ENCODE measurements at regions not wholly inside any gene's neighbourhood (a gene's known extent, or its start where the extent isn't known, plus 50 kb on each side); places are given as distances from the start of the nearest gene placed in this dataset.
A peak's percentile ranks its signal among the peaks of the same experiment; 100 is the strongest.

DNA sequence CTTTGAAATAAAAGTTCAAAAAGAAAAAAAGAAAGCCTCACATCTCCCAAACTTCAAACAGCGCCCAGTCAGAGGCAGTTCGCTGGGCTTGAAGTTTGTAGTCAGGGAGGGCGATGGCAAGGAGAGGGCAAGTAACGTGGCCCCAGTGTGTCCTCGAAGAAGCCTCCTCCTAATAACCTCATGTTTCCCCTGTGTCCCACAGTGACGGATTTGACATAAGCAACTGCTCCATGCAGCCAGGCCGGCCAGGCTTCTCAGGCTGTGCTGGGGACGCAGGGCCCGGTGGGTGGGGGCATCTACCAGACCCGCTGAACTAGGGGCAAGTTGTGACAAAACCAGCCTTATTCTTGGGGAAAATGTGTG is 172.2 kb downstream of the ERCC6L2 start:
- Mint-ChIP-seq H3K27ac (peak overlapping the region in 1 of 2 donors; percentile 60), H3K9me3 (peaks cover 0 to 4% of the 10 kb centered on the region in 2 donors), H3K36me3 (no peaks in the 10 kb centered on the region)
- peak in 1 of 2 donors; percentile 59 for ATAC-seq
- no peak for DNase-seq (ENCODE audit: low spot score in 2 of 2)

GRCh38 chr9:96047116-96047639 is 171.7 kb downstream of the ERCC6L2 start:
- no peak overlapping the region for H3K27ac Mint-ChIP-seq
- no peaks in the 10 kb centered on the region for H3K36me3 Mint-ChIP-seq
- no peak for DNase-seq (ENCODE audit: low spot score in 2 of 2)
- no peak for ATAC-seq
- peaks cover 0 to 4% of the 10 kb centered on the region in 2 donors for H3K9me3 Mint-ChIP-seq

DNA sequence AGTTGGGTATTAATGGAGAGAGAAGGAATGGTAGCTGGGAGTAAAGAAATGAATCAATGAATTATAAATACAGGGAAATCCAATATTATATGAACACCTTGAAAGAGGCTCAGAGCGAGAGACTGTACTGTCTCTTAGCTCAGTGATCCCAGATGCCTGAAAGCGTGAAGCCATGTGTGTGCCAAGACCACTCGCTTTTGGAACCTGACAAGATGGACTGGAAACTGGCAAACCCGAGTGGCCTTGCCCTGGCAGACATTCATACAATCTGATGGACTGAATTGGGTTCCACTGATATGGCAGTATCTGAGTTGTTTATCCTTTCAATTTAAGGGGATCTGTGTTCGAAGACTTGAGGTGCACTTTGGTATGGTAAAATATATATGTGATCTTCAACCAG is 170.3 kb downstream of the ERCC6L2 start:
- no peak overlapping the region for H3K27ac Mint-ChIP-seq
- no peaks in the 10 kb centered on the region for H3K9me3 Mint-ChIP-seq
- no peak for DNase-seq (ENCODE audit: low spot score in 2 of 2)
- no peak for ATAC-seq
- no peaks in the 10 kb centered on the region for H3K36me3 Mint-ChIP-seq

DNA sequence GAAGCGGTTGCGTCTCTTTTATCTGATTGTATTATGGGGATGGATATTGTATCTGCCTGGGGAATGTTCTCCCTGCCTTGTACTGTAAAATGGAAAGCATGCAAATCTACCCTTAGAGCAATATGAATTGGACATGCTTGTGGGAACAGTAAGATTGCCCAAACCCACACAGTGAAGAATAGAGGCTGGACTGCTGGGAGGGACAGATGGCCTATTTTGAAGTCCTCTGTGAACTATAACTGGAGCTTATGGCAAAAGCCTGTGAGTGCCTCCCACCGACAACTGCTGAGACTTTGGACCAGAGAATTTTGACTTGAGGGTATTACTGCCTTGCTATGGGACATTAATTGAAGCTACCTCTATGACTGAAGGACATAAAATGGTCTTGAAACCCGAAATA is 168.9 kb downstream of the ERCC6L2 start:
- Mint-ChIP-seq H3K9me3 (peaks cover under 1 to 5% of the 10 kb centered on the region in 2 donors), H3K27ac (no peak overlapping the region)
- no peak for ATAC-seq

DNA sequence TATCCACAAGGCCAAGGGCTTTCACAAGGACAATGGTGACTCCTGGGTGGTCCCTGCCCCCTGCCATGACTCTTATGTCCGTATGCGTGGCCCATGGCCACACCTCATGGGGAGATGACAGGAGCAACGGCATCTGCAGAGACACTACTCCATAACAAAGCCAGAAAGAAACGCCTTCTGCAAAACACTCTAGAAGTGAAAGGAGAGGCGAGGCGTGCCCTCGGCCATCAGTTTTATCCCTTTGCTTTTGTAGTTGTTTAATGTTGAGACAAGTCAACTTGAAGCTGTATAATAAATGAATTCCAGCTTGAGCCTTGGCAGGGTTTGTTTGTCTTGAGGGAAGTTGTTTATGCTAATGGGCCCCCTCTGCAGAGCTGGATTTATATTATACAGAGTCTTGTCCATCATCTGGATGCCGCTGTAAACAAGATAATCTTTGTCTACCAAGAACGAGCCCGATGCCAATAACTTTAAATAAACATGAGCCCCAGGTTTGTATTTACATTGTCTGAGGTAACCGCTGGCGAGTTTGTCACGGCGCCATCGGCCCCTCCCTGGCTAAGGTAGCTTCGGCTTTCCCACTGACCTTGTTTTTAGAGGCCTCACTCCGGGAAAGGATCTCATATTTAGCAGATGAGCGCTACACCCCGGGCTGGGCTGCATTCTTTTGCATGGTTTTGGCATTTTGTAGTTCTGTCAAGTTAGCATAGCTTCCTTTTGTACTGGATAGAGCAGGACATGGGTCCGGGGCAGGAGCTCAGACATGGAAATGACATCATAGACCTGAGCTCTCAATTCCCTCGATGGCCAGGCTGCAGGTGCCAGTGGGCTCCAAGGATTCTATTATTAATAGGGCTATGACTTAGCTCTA is 165.3 kb downstream of the ERCC6L2 start:
- DNase-seq (ENCODE audit: low spot score in 2 of 2) (no peak), ATAC-seq (no peak)
- peak overlapping the region in 1 of 2 donors; percentile 76 for H3K27ac Mint-ChIP-seq
- H3K36me3 Mint-ChIP-seq, result peaks cover 23 to 25% of the 10 kb centered on the region in 2 donors
- H3K9me3 Mint-ChIP-seq, result peaks cover 26 to 30% of the 10 kb centered on the region in 2 donors

More for the DNA sequence above, 168.9 kb downstream of the ERCC6L2 start:
- no peak for DNase-seq (ENCODE audit: low spot score in 2 of 2)
- peaks cover under 1 to 6% of the 10 kb centered on the region in 2 donors for H3K36me3 Mint-ChIP-seq

DNA sequence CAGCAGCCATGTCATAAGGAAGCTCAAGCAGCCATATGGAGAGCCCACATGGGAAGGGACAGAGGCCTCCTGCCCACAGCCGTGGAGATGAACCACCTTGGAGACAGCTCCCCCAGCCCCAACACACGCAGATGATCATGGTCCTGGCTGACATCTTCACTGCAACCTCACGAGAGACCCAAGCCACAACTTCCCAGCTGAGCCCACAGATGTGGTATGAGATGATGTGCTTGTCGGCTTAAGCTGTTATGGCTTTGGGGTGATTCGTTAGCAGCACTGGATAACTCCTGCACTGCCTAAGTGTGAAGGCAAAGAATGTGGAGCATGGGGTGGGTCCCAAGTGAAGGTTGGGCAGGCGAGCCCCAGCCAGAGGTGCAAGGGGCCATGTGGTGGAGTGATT is 163.4 kb downstream of the ERCC6L2 start:
- DNase-seq (ENCODE audit: low spot score in 2 of 2) (no peak), ATAC-seq (no peak)
- H3K27ac Mint-ChIP-seq, result peak overlapping the region in 1 of 2 donors; percentile 16
- peaks cover 23 to 25% of the 10 kb centered on the region in 2 donors for H3K36me3 Mint-ChIP-seq
- peaks cover 26 to 35% of the 10 kb centered on the region in 2 donors for H3K9me3 Mint-ChIP-seq

- no peak for ATAC-seq
- no peak for DNase-seq (ENCODE audit: low spot score in 2 of 2)
- peaks cover 26 to 35% of the 10 kb centered on the region in 2 donors for H3K9me3 Mint-ChIP-seq
- peaks cover 23 to 25% of the 10 kb centered on the region in 2 donors for H3K36me3 Mint-ChIP-seq
- H3K27ac Mint-ChIP-seq, result no peak overlapping the region
Measured at GRCh38 chr9:96038271-96038670, 162.8 kb downstream of the ERCC6L2 start.

DNA sequence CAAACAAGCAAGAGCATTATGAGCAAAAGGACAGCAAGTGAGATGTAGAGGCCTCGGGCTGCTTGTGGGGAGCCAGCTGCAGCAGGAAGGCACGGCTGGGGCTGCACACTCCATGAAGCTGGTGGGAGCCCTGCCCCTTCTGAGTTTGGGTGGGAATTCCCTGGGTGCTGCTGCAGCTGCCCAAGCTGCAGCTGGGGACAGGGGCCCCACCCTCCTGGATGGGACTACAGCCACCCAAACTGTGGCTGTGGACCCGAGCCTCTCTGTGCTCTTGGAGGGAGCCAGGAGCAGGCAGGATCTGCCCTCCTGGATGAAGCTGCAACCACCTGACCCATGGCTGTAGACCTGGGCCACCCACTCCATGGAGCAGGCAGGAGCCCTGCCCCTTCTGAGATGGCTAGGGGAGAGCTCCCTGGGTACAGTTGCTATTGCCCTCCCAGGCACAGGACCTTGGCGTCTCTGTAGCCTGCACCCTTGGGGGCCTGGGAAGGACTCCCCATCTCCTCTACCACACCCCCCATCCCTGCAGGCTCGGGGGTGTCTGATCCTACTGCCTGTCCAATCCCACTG is 159.1 kb downstream of the ERCC6L2 start:
- Mint-ChIP-seq H3K27ac (peak overlapping the region in 1 of 2 donors; percentile 12), H3K9me3 (peaks cover 21 to 35% of the 10 kb centered on the region in 2 donors), H3K36me3 (peaks cover 17 to 25% of the 10 kb centered on the region in 2 donors)
- no peak for ATAC-seq
- DNase-seq (ENCODE audit: low spot score in 2 of 2), result peak in 1 of 2 donors; percentile 14

- Mint-ChIP-seq H3K9me3 (peaks cover 17 to 30% of the 10 kb centered on the region in 2 donors), H3K36me3 (peaks cover 15 to 19% of the 10 kb centered on the region in 2 donors), H3K27ac (no peak overlapping the region)
- ATAC-seq (no peak), DNase-seq (ENCODE audit: low spot score in 2 of 2) (peak in 1 of 2 donors; percentile 45)
Measured at GRCh38 chr9:96033896-96034295, 158.4 kb downstream of the ERCC6L2 start.

GRCh38 chr9:96031916-96032534 is 156.5 kb downstream of the ERCC6L2 start:
- DNase-seq (ENCODE audit: low spot score in 2 of 2) (peak in 1 of 2 donors; percentile 33), ATAC-seq (no peak)
- Mint-ChIP-seq H3K36me3 (peaks cover 10 to 11% of the 10 kb centered on the region in 2 donors), H3K27ac (peak overlapping the region in 1 of 2 donors; percentile 32), H3K9me3 (peaks cover 0 to 11% of the 10 kb centered on the region in 2 donors)

- ATAC-seq, result no peak
- H3K27ac Mint-ChIP-seq, result peak overlapping the region in 1 of 2 donors; percentile 20
Measured at GRCh38 chr9:96031366-96031824, 155.9 kb downstream of the ERCC6L2 start.

DNA sequence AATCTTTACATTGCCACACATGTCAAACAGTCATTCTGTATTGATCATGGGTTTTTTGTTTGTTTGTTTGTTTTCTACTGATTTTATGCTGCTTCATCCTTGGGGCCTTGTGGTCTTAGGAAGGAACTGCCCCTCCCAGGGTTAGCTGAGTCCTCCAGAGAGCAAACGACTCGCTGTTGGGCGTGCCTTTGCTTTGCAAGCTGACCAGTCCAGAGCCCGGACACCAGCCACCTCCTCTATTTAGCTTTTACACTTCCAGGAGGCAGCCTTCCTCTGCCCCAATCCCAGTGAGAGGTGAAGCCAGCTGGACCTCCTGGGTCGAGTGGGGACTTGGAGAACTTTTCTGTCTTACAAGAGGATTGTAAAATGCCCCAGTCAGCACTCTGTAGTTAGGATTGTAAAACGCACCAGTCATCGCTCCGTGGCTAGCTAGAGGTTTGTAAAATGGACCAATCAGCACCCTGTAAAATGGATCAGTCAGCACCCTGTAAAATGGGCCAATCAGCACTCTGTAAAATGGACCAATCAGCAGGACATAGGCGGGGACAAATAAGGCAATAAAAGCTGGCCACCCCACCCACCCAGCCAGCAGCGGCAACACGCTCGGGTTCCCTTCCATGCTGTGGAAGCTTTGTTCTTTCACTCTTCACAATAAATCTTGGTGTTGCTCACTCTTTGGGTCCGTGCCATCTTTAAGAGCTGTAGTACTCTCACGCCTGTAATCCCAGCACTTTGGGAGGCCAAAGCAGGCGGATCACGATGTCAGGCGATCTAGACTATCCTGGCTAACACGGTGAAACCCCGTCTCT is 154.4 kb downstream of the ERCC6L2 start:
- peaks cover 17 to 23% of the 10 kb centered on the region in 2 donors for H3K36me3 Mint-ChIP-seq
- DNase-seq (ENCODE audit: low spot score in 2 of 2), result peak in 1 of 2 donors; percentile 18
- H3K27ac Mint-ChIP-seq, result no peak overlapping the region
- no peak for ATAC-seq
- H3K9me3 Mint-ChIP-seq, result peaks cover 3 to 11% of the 10 kb centered on the region in 2 donors

More at GRCh38 chr9:96031366-96031824, 155.9 kb downstream of the ERCC6L2 start:
- DNase-seq (ENCODE audit: low spot score in 2 of 2), result peak in 1 of 2 donors; percentile 37
- Mint-ChIP-seq H3K36me3 (peaks cover 15 to 16% of the 10 kb centered on the region in 2 donors), H3K9me3 (peaks cover 0 to 16% of the 10 kb centered on the region in 2 donors)

GRCh38 chr9:96027251-96028131 is 152.0 kb downstream of the ERCC6L2 start:
- Mint-ChIP-seq H3K9me3 (peaks cover 3 to 11% of the 10 kb centered on the region in 2 donors), H3K36me3 (peaks cover 17 to 23% of the 10 kb centered on the region in 2 donors), H3K27ac (peak overlapping the region in 1 of 2 donors; percentile 68)
- peak in 1 of 2 donors; percentile 48 for DNase-seq (ENCODE audit: low spot score in 2 of 2)
- ATAC-seq, result peak; percentile 23 to 26

DNA sequence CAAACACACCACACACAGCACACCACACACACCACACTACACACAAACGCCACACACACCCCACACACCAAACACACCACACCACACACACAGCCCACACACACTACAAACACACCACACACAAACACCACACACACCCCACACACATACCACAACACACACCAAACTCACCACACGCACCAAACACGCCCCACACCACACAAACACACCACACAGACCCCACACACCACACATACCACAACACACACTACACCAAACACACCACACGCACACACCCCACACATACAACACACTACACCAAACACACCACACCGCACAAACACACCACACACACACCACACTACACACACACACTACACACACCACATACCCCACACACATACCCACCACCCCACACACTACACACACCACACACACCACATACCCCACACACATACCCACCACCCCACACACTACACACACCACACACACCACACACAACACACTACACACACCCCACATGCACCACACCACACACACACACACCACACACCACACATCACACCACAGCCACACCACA is 151.2 kb downstream of the ERCC6L2 start:
- H3K36me3 Mint-ChIP-seq, result peaks cover 17 to 28% of the 10 kb centered on the region in 2 donors
- ATAC-seq (peak in 1 of 2 donors; percentile 30), DNase-seq (ENCODE audit: low spot score in 2 of 2) (peak in 1 of 2 donors; percentile 23)
- no peak overlapping the region for H3K27ac Mint-ChIP-seq
- H3K9me3 Mint-ChIP-seq, result peaks cover 3 to 11% of the 10 kb centered on the region in 2 donors
